HG03159 (cell line): ENCODE measurements at regions not wholly inside any gene's neighbourhood (a gene's known extent, or its start where the extent isn't known, plus 50 kb on each side); places are given as distances from the start of the nearest gene placed in this dataset.
A peak's percentile ranks its signal among the peaks of the same experiment; 100 is the strongest.
"Not testable (repeated sequence)": the region's sequence is repeated elsewhere in the genome, so short reads cannot be mapped to it uniquely, and the experiment has no call there.

Source experiments
- ATAC-seq: cut with Tn5 transposase; IDR thresholded peaks from one replicate; pipeline ENCODE4 v1.9.1; 2021; ENCODE audit warnings: mild to moderate bottlenecking, moderate library complexity; ENCODE audit not compliant: unreplicated experiment

GRCh38 chr5:82959466-82959865, 117.7 kb downstream of the TMEM167A start:
- ATAC-seq: no peak

GRCh38 chr5:82956600-82956999, 120.6 kb downstream of the TMEM167A start:
- no peak for ATAC-seq

- ATAC-seq: no peak
These were observed 124.9 kb downstream of the TMEM167A start for GRCh38 chr5:82952326-82952725.

- not testable (repeated sequence) for ATAC-seq
These were observed 132.9 kb downstream of the TMEM167A start for GRCh38 chr5:82944267-82944666.

- ATAC-seq: no peak
These were observed 134.9 kb downstream of the TMEM167A start for GRCh38 chr5:82942083-82942881.

- ATAC-seq: no peak
These were observed 138.1 kb downstream of the TMEM167A start for GRCh38 chr5:82938901-82939725.

GRCh38 chr5:82932473-82933220, 144.5 kb downstream of the TMEM167A start:
- ATAC-seq: not testable (repeated sequence)

GRCh38 chr5:82931110-82931509, 146.1 kb downstream of the TMEM167A start:
- ATAC-seq: no peak

- no peak for ATAC-seq
These were observed 152.2 kb downstream of the TMEM167A start for GRCh38 chr5:82925061-82925411.

- ATAC-seq: no peak
These were observed 152.8 kb downstream of the TMEM167A start for GRCh38 chr5:82924226-82925060.

- no peak for ATAC-seq
These were observed 155.0 kb downstream of the TMEM167A start for GRCh38 chr5:82922086-82922734.

- no peak for ATAC-seq
These were observed 158.7 kb downstream of the TMEM167A start for GRCh38 chr5:82918311-82919031.

GRCh38 chr5:82917584-82917983, 159.6 kb downstream of the TMEM167A start:
- ATAC-seq: peak; percentile 84

GRCh38 chr5:82913971-82914370, 163.2 kb downstream of the TMEM167A start:
- no peak for ATAC-seq

- ATAC-seq: no peak
These were observed 164.7 kb downstream of the TMEM167A start for GRCh38 chr5:82912462-82912861.

GRCh38 chr5:82911910-82912309, 165.3 kb downstream of the TMEM167A start:
- ATAC-seq: no peak

GRCh38 chr5:82910905-82911304, 166.3 kb downstream of the TMEM167A start:
- ATAC-seq: no peak

GRCh38 chr5:82910491-82910890, 166.7 kb downstream of the TMEM167A start:
- no peak for ATAC-seq

GRCh38 chr5:82909771-82910170, 167.4 kb downstream of the TMEM167A start:
- ATAC-seq: no peak
